Heart left ventricle (tissue), 13 donors: ENCODE measurements at regions not wholly inside any gene's neighbourhood (a gene's known extent, or its start where the extent isn't known, plus 50 kb on each side); places are given as distances from the start of the nearest gene placed in this dataset.

ENCODE experiments used
- POLR2A ChIP-seq, 2 donors: fragments of 450-650 bp; IDR thresholded peaks; one replicate each; pipeline ENCODE4 v1.6.1; 2017; ENCODE audit warnings: antibody characterized with exemption in 2 of 2, mild to moderate bottlenecking in 2 of 2, moderate library complexity in 2 of 2
- TF ChIP-seq, protein P1 (sequence below), 12 donors: fragments of 200-600 bp; sonication (generic) in 4 of 12; IDR thresholded peaks; one replicate each; pipeline versions ENCODE4 v1.5.0 to v1.8.0; 2018 to 2022; ENCODE audit warnings: antibody characterized with exemption in 12 of 12, mild to moderate bottlenecking in 5 of 12
- donor health status: ischemic (EF 13 %, LVEDD 7.1; RV severe dilation, severe dysfunction).
- donor health status: DM: no; HTN: yes; CAD: no.
- donor health status: DM: no; HTN: no; CAD: no.
- donor health status: ischemic (EF 25% LVEDD 6.9; RV normal size, moderate dysfunction).
- donor health status: ischemic (EF 25% LVEDD 5.7; RV mildly dilated, moderate dysfunction).
- donor health status: ischemic (EF 35%, LVEDD 5.7; RV mildly dilated, moderate dysfunction).
- donor health status: nonischemic (EF 11% LVEDD 7.7; RV severe dilation, severe dysfunction).
- donor health status: DM: yes; HTN: yes; CAD: no.
- donor health status: PGD.
- donor health status: ischemic (EF 29% LVEDD 5.4; RV normal size, mild dysfunction).
- donor health status: nonischemic (EF 23%, LVEDD 6.1; RV moderate dilation, normal function).

DNA sequence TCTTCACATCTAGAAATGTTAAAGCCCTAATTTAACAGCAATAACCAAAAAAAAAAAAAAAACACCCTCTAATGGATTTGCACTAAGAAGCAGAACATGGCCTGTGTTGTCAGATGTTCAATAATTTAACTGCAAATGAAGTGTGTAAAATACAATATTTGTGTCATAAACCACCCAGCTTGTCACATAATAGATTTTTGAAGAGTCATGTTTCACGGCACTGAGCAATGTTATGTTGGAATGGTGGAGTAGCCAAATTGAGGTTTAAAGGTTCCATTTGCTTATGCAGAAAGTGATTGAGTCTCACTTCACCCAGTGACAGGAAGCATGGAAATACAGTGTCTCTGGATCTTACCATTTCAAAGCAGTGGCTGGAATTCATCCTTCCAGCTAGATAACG lies 173.2 kb upstream of the XYLT1 start:
- TF ChIP-seq, protein P1, sequence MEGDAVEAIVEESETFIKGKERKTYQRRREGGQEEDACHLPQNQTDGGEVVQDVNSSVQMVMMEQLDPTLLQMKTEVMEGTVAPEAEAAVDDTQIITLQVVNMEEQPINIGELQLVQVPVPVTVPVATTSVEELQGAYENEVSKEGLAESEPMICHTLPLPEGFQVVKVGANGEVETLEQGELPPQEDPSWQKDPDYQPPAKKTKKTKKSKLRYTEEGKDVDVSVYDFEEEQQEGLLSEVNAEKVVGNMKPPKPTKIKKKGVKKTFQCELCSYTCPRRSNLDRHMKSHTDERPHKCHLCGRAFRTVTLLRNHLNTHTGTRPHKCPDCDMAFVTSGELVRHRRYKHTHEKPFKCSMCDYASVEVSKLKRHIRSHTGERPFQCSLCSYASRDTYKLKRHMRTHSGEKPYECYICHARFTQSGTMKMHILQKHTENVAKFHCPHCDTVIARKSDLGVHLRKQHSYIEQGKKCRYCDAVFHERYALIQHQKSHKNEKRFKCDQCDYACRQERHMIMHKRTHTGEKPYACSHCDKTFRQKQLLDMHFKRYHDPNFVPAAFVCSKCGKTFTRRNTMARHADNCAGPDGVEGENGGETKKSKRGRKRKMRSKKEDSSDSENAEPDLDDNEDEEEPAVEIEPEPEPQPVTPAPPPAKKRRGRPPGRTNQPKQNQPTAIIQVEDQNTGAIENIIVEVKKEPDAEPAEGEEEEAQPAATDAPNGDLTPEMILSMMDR (IDR thresholded peaks at IDR 0.05), result no peak
- TF ChIP-seq POLR2A (IDR thresholded peaks at IDR 0.05), result no peak
